HEK293T (cell line): ENCODE measurements at regions not wholly inside any gene's neighbourhood (a gene's known extent, or its start where the extent isn't known, plus 50 kb on each side); places are given as distances from the start of the nearest gene placed in this dataset.

Experiments
- CTCF ChIA-PET: fragments of 350-600 bp; formaldehyde crosslinking; extraction: SDS; loops from one replicate; lab custom pipeline; 2021; ENCODE audit warnings: antibody characterized with exemption, inconsistent platforms; lab: Yijun Ruan, JAX
- POLR2A ChIA-PET: fragments of 350-600 bp; formaldehyde crosslinking; extraction: SDS; loops from one replicate; lab custom pipeline; 2020; ENCODE audit warnings: antibody characterized with exemption, inconsistent platforms; lab: Yijun Ruan, JAX
- DNase-seq: peaks from one replicate; pipeline ENCODE4 v3.0.0; 2012; ENCODE audit warnings: mixed read lengths; ENCODE audit errors: extremely low spot score
- ARNT ChIP-seq: fragments of 450-650 bp; IDR thresholded peaks from 2 replicates; pipeline ENCODE4 v1.6.1; 2017; ENCODE audit warnings: mild to moderate bottlenecking
- BHLHE40 ChIP-seq: fragments of 450-650 bp; IDR thresholded peaks from 2 replicates; pipeline ENCODE4 v1.6.1; 2016; ENCODE audit warnings: mild to moderate bottlenecking, moderate library complexity, borderline replicate concordance
- CTBP1 ChIP-seq: fragments of 450-650 bp; IDR thresholded peaks from 2 replicates; pipeline ENCODE4 v1.6.1; 2016; ENCODE audit warnings: borderline replicate concordance
- ELF4 ChIP-seq: fragments of 450-650 bp; IDR thresholded peaks from 2 replicates; pipeline ENCODE4 v1.6.1; 2017; ENCODE audit warnings: antibody characterized with exemption
- FOXA1 ChIP-seq: fragments of 450-650 bp; IDR thresholded peaks from 2 replicates; pipeline ENCODE4 v1.6.1; 2016; ENCODE audit warnings: mild to moderate bottlenecking
- FOXK2 ChIP-seq: fragments of 450-650 bp; IDR thresholded peaks from 2 replicates; pipeline ENCODE4 v1.6.1; 2016; ENCODE audit warnings: mild to moderate bottlenecking
- FOXM1 ChIP-seq: fragments of 450-650 bp; IDR thresholded peaks from 2 replicates; pipeline ENCODE4 v1.6.1; 2017; ENCODE audit warnings: mild to moderate bottlenecking, borderline replicate concordance
- HDGF ChIP-seq: fragments of 450-650 bp; IDR thresholded peaks from 2 replicates; pipeline ENCODE4 v1.6.1; 2017; ENCODE audit warnings: antibody characterized with exemption, borderline replicate concordance
- L3MBTL2 ChIP-seq: fragments of 450-650 bp; conservative IDR thresholded peaks from 2 replicates; pipeline ENCODE4 v1.6.1; 2016; ENCODE audit warnings: mild to moderate bottlenecking
- LEF1 ChIP-seq: fragments of 450-650 bp; IDR thresholded peaks from 2 replicates; pipeline ENCODE4 v1.6.1; 2017; ENCODE audit warnings: mild to moderate bottlenecking, borderline replicate concordance
- NFRKB ChIP-seq: fragments of 450-650 bp; IDR thresholded peaks from 2 replicates; pipeline ENCODE4 v1.6.1; 2016; ENCODE audit warnings: mild to moderate bottlenecking, moderate library complexity
- PKNOX1 ChIP-seq: fragments of 450-650 bp; IDR thresholded peaks from 2 replicates; pipeline ENCODE4 v1.6.1; 2016
- SP1 ChIP-seq: fragments of 450-650 bp; IDR thresholded peaks from 2 replicates; pipeline ENCODE4 v1.6.1; 2017
- SUZ12 ChIP-seq: fragments of 450-650 bp; IDR thresholded peaks from 2 replicates; pipeline ENCODE4 v1.6.1; 2016; ENCODE audit warnings: mild to moderate bottlenecking
- TARDBP ChIP-seq: fragments of 450-650 bp; IDR thresholded peaks from 2 replicates; pipeline ENCODE4 v1.6.1; 2016
- ZNF384 ChIP-seq: fragments of 450-650 bp; IDR thresholded peaks from 2 replicates; pipeline ENCODE4 v1.6.1; 2016

GRCh38 chrX:131944936-131945902 lies 77.9 kb upstream of the STK26 start:
- ChIA-PET CTCF (no interaction called here), POLR2A (no interaction called here)
- DNase-seq, result no peak
- TF ChIP-seq SP1 (no peak), BHLHE40 (no peak), ZNF384 (no peak), PKNOX1 (no peak), LEF1 (no peak), ELF4 (no peak), FOXK2 (no peak), CTBP1 (no peak), HDGF (no peak), SUZ12 (no peak), FOXA1 (no peak), L3MBTL2 (no peak), NFRKB (no peak), ARNT (no peak), TARDBP (no peak), FOXM1 (no peak)

- DNase-seq, result no peak
- TF ChIP-seq L3MBTL2, result no peak
- TF ChIP-seq SUZ12, result no peak
- TF ChIP-seq SP1, result no peak
- TF ChIP-seq CTBP1, result no peak
- TF ChIP-seq FOXM1, result no peak
- no peak for TF ChIP-seq NFRKB
- no peak for TF ChIP-seq HDGF
- no peak for TF ChIP-seq LEF1
- TF ChIP-seq ELF4, result no peak
- TF ChIP-seq PKNOX1, result no peak
- TF ChIP-seq FOXK2, result no peak
- no peak for TF ChIP-seq BHLHE40
- ChIA-PET CTCF (no interaction called here), POLR2A (no interaction called here)
These were observed 71.9 kb upstream of the STK26 start for GRCh38 chrX:131951166-131951565.

- TF ChIP-seq ARNT, result no peak
- no peak for TF ChIP-seq FOXM1
- TF ChIP-seq PKNOX1, result no peak
- TF ChIP-seq SUZ12, result no peak
- no peak for TF ChIP-seq LEF1
- no peak for TF ChIP-seq FOXA1
- no peak for TF ChIP-seq BHLHE40
- TF ChIP-seq SP1, result no peak
- no peak for TF ChIP-seq ELF4
- TF ChIP-seq L3MBTL2, result no peak
- TF ChIP-seq HDGF, result no peak
- TF ChIP-seq FOXK2, result no peak
- TF ChIP-seq CTBP1, result no peak
- TF ChIP-seq ZNF384, result no peak
- DNase-seq, result no peak
- CTCF ChIA-PET, result no interaction called here
- POLR2A ChIA-PET, result no interaction called here
These were observed 67.9 kb upstream of the STK26 start for GRCh38 chrX:131955099-131955777.

- TF ChIP-seq NFRKB, result no peak
- TF ChIP-seq ARNT, result no peak
- no peak for TF ChIP-seq SUZ12
- no peak for TF ChIP-seq LEF1
- TF ChIP-seq FOXA1, result no peak
- no peak for TF ChIP-seq CTBP1
- no peak for TF ChIP-seq SP1
- no peak for TF ChIP-seq HDGF
- TF ChIP-seq TARDBP, result no peak
- no peak for TF ChIP-seq ZNF384
- TF ChIP-seq BHLHE40, result no peak
- TF ChIP-seq PKNOX1, result no peak
- TF ChIP-seq FOXK2, result no peak
- no peak for TF ChIP-seq ELF4
- no peak for TF ChIP-seq L3MBTL2
- CTCF ChIA-PET, result no interaction called here
- no peak for DNase-seq
- POLR2A ChIA-PET, result no interaction called here
These were observed 64.4 kb upstream of the STK26 start for GRCh38 chrX:131958724-131959123.

- CTCF ChIA-PET, result no interaction called here
- TF ChIP-seq TARDBP, result no peak
- no peak for TF ChIP-seq HDGF
- TF ChIP-seq L3MBTL2, result no peak
- no peak for TF ChIP-seq SUZ12
- no peak for TF ChIP-seq FOXK2
- TF ChIP-seq SP1, result no peak
- no peak for TF ChIP-seq LEF1
- no peak for TF ChIP-seq CTBP1
- no peak for TF ChIP-seq ARNT
- no peak for TF ChIP-seq BHLHE40
- no peak for TF ChIP-seq PKNOX1
- TF ChIP-seq NFRKB, result no peak
- TF ChIP-seq FOXA1, result no peak
- POLR2A ChIA-PET, result no interaction called here
These were observed 52.8 kb upstream of the STK26 start for GRCh38 chrX:131970347-131970746.

More at GRCh38 chrX:131970347-131970746, 52.8 kb upstream of the STK26 start:
- DNase-seq, result no peak
